Stimulated activated naive CD8-positive, alpha-beta T cell treated with anti-CD3 and anti-CD28 coated beads, Interleukin-15, Interleukin-2, amounts not matched to agents 100 U/mL and 50 U/mL, for 24 hours (primary cell): ENCODE measurements at regions not wholly inside any gene's neighbourhood (a gene's known extent, or its start where the extent isn't known, plus 50 kb on each side); places are given as distances from the start of the nearest gene placed in this dataset.
"Not testable (repeated sequence)": the region's sequence is repeated elsewhere in the genome, so short reads cannot be mapped to it uniquely, and the experiment has no call there.

Source experiments
- ATAC-seq: fragments of 150-1000 bp; cut with Tn5 transposase; one replicate; pipeline ENCODE4 v1.10.0; 2021
- DNase-seq: peaks from one replicate; pipeline ENCODE4 v3.0.0; 2021

- ATAC-seq (no peak), DNase-seq (no peak)
Measured at GRCh38 chr6:169861431-169862042, 110.1 kb downstream of the ERMARD start.

GRCh38 chr6:169859978-169860703, 108.7 kb downstream of the ERMARD start:
- no peak for DNase-seq
- peak; percentile 21 for ATAC-seq

GRCh38 chr6:169859401-169859977, 108.1 kb downstream of the ERMARD start:
- ATAC-seq (no peak), DNase-seq (no peak)

GRCh38 chr6:169858935-169859351, 107.5 kb downstream of the ERMARD start:
- ATAC-seq (no peak), DNase-seq (no peak)

- ATAC-seq (no peak), DNase-seq (no peak)
Measured at GRCh38 chr6:169858293-169858934, 107.0 kb downstream of the ERMARD start.

- no peak for ATAC-seq
Measured at GRCh38 chr6:169857343-169858292, 106.2 kb downstream of the ERMARD start.

GRCh38 chr6:169856442-169857342, 105.3 kb downstream of the ERMARD start:
- ATAC-seq, DNase-seq: not testable (repeated sequence)

More at GRCh38 chr6:169857343-169858292, 106.2 kb downstream of the ERMARD start:
- no peak for DNase-seq

- DNase-seq (no peak), ATAC-seq (no peak)
Measured at GRCh38 chr6:169854813-169855212, 103.4 kb downstream of the ERMARD start.

GRCh38 chr6:169854083-169854725, 102.8 kb downstream of the ERMARD start:
- DNase-seq: no peak
- ATAC-seq: no peak

GRCh38 chr6:169853196-169854082, 102.0 kb downstream of the ERMARD start:
- DNase-seq (no peak), ATAC-seq (no peak)

- no peak for DNase-seq
- ATAC-seq: no peak
Measured at GRCh38 chr6:169852504-169853195, 101.2 kb downstream of the ERMARD start.

- DNase-seq (no peak), ATAC-seq (no peak)
Measured at GRCh38 chr6:169851641-169852503, 100.5 kb downstream of the ERMARD start.

- DNase-seq: no peak
- no peak for ATAC-seq
Measured at GRCh38 chr6:169850746-169851145, 99.3 kb downstream of the ERMARD start.

- ATAC-seq (no peak), DNase-seq (no peak)
Measured at GRCh38 chr6:169850154-169850553, 98.7 kb downstream of the ERMARD start.

- ATAC-seq: no peak
Measured at GRCh38 chr6:169849396-169849795, 98.0 kb downstream of the ERMARD start.

GRCh38 chr6:169848946-169849345, 97.5 kb downstream of the ERMARD start:
- ATAC-seq (no peak), DNase-seq (no peak)

More at GRCh38 chr6:169849396-169849795, 98.0 kb downstream of the ERMARD start:
- DNase-seq: no peak

GRCh38 chr6:169847901-169848311, 96.5 kb downstream of the ERMARD start:
- DNase-seq: no peak
- ATAC-seq: no peak
